PFSK-1 (cell line): ENCODE measurements at regions not wholly inside any gene's neighbourhood (a gene's known extent, or its start where the extent isn't known, plus 50 kb on each side); places are given as distances from the start of the nearest gene placed in this dataset.

Experiments used
- FOXP2 ChIP-seq: optimal IDR thresholded peaks from 2 replicates; pipeline ENCODE3; 2011; ENCODE audit warnings: borderline replicate concordance, control low read depth, inconsistent platforms; ENCODE audit not compliant: insufficient read depth; ENCODE audit errors: extremely low read length, extremely low read depth
- POLR2AphosphoS5 ChIP-seq: IDR thresholded peaks from 2 replicates; pipeline ENCODE4 v1.6.1; 2012; ENCODE audit warnings: low read depth, mild to moderate bottlenecking, control low read depth, low read length, moderate library complexity
- REST ChIP-seq, 2 experiments: IDR thresholded peaks; 2 replicates each; pipeline versions ENCODE4 v1.6.1 to v1.8.0; 2011 to 2012; ENCODE audit warnings: low read depth in 2 of 2, low read length in 2 of 2, control low read depth in 1 of 2, inconsistent platforms in 1 of 2, mild to moderate bottlenecking in 1 of 2, moderate library complexity in 1 of 2; ENCODE audit not compliant: insufficient read depth in 1 of 2
- SIN3A ChIP-seq: IDR thresholded peaks from 2 replicates; pipeline ENCODE4 v1.6.1; 2012; ENCODE audit warnings: mild to moderate bottlenecking, low read length, moderate library complexity, borderline replicate concordance; ENCODE audit not compliant: insufficient read depth
- TAF1 ChIP-seq: IDR thresholded peaks from 2 replicates; pipeline ENCODE4 v1.6.1; 2012; ENCODE audit warnings: low read length, control low read depth, borderline replicate concordance; ENCODE audit not compliant: insufficient read depth

- TF ChIP-seq POLR2AphosphoS5 (no peak), TAF1 (no peak), REST (IDR thresholded peaks at IDR 0.05; ENCODE audit: insufficient read depth in 1 of 2, low read depth in 2 of 2, low read length in 2 of 2) (no peak), SIN3A (no peak), FOXP2 (no peak)
Observed at GRCh38 chr5:165004175-165004574, 1498.8 kb downstream of the MAT2B start.
